ENCODE measurements at regions not wholly inside any gene's neighbourhood (a gene's known extent, or its start where the extent isn't known, plus 50 kb on each side); places are given as distances from the start of the nearest gene placed in this dataset.
"Not testable (repeated sequence)": the region's sequence is repeated elsewhere in the genome, so short reads cannot be mapped to it uniquely, and the experiment has no call there.

DNA sequence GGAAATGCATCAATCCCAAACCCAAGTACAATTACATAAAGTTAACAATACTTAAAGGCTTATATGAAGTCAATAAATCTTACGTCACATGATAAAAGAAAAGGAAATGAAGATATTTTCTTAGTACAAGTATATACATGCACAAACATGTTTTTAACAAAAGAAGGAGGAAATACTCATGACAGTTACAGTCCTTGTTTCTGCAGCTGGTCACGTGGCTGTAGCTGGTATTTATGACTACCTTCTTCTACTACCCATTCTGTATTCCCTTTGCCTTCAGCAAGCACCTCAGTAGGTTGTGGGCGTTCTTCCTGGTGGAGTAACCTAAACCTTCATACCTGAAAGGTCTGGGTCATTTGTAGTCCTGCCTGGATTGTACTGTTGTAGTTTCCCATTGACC lies 514.9 kb downstream of the MFSD1 start:
- TF ChIP-seq POLR2A, POLR2AphosphoS5, EP300 (IDR thresholded peaks at IDR 0.05): not testable (repeated sequence)
- TF ChIP-seq, protein P1, sequence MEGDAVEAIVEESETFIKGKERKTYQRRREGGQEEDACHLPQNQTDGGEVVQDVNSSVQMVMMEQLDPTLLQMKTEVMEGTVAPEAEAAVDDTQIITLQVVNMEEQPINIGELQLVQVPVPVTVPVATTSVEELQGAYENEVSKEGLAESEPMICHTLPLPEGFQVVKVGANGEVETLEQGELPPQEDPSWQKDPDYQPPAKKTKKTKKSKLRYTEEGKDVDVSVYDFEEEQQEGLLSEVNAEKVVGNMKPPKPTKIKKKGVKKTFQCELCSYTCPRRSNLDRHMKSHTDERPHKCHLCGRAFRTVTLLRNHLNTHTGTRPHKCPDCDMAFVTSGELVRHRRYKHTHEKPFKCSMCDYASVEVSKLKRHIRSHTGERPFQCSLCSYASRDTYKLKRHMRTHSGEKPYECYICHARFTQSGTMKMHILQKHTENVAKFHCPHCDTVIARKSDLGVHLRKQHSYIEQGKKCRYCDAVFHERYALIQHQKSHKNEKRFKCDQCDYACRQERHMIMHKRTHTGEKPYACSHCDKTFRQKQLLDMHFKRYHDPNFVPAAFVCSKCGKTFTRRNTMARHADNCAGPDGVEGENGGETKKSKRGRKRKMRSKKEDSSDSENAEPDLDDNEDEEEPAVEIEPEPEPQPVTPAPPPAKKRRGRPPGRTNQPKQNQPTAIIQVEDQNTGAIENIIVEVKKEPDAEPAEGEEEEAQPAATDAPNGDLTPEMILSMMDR (IDR thresholded peaks at IDR 0.05): not testable (repeated sequence)
